DMS153 (cell line): ENCODE measurements at regions not wholly inside any gene's neighbourhood (a gene's known extent, or its start where the extent isn't known, plus 50 kb on each side); places are given as distances from the start of the nearest gene placed in this dataset.

Source experiments
- DNase-seq: peaks from one replicate; lab custom pipeline; 2025; lab: John Stamatoyannopoulos, UW

DNA sequence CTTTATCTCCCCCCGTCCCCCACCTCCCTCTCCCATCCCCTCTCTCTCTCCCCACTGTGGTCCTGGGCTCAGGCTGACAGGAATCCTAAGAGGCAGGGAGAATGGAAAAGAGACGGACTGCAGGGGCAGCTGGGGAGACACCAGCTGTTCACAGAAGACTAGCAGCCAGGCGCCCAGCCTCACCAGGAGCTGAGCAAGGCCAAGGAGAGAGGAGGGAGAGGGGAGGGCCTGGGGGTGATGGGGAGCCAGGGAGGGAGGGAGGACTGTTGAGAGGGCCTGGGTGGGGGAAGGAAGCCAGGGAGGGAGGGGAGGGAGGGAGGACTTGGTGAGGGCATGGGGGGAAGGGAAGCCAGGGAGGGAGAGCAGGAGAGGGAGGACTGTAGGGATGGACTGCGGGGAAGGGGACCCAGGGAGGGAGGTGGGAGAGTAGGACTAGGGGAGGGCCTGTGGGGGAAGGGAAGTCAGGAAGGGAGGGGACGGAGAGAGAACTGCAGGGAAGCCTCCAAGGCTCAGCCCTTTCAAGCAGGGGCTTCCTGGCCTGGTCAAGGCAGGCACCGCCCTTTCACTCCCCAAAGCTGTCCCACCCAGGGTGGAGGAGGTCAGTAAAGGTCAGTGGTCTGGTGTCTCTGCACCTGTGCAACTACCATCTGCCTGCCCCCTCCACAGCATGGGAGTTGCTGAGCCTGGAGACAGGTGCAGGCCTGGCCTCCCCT lies 517.7 kb upstream of the MYT1L start:
- peak; percentile 38 for DNase-seq

DNA sequence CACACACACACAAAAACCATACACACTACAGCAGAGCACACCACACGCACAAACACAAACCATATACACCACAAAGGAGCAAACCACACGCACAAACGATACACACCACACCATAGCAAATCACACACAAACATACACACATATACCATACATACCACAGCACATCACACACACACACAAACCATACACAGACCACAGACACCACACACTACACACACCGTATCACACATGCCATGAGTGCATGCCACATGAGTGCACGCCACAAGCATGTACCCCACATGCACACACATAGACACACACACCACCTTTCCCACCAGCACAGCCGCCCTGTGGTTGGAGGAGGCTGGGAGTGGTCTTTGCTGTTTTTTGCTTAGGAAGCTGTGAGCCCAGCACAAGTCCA lies 517.1 kb upstream of the MYT1L start:
- DNase-seq, result no peak

DNA sequence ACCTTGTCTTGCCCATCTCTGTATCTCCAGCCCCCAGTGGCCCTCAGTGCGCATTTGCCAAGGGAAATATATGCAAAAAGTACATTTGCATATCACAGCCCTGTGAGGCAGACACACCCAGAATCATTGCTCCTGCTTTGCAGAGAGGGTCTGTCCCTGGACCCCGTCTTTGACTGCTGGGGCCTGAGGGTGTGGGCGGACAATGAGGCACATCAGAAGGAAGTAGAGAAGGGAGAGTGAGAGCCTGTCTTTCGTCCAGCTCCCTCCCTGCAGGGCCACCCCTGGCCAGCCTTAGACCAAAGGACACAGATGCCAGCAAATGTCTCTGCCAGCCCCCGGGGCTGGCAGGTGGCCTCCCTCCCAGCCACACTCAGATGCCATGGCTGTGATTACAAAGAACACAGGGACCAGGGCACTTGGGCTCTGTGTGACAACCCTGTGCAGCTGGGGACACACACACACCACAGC lies 516.2 kb upstream of the MYT1L start:
- DNase-seq, result no peak

DNA sequence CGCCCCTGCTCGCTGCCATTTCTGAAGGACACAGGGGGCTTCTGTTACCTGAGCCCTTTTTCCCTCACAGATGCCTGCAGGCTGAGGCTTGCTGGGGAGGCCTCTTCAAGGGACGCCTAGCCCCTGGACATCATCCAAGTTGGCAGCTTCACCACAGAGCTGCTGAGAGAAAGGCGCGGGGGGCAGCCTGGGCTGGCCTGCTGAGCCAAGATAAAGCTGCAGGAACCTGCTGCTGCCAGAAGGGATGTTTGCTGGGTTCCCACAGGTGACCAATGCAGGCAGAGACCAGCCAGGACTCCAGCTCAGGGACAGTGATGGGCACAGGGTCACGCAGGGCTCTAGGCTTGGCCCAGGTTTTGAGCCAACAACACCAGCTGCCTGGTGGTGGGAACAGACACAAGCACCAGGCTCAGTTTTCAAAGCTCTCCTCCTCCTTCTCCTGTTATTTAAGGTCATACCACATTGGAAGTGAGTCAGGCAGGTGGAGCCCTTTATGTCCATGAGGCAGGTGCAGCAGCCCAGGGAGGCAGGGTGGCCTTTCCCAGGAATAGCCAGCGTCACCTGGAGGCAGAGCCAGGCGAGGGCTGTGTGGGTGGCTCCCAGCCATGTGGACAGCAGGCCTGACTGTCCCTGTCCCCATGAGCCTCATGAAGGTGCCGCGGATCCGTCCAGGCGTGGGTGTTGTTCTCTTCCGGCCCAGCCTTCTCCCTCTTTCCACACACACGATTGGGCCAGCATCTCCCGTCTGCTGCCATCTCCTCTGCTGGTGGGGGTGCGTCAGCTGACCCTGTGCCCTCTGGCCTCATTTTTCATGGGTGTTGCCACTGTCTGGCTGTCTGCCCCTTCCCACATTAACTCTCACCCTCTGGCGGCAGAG lies 515.5 kb upstream of the MYT1L start:
- DNase-seq, result peak; percentile 95

DNA sequence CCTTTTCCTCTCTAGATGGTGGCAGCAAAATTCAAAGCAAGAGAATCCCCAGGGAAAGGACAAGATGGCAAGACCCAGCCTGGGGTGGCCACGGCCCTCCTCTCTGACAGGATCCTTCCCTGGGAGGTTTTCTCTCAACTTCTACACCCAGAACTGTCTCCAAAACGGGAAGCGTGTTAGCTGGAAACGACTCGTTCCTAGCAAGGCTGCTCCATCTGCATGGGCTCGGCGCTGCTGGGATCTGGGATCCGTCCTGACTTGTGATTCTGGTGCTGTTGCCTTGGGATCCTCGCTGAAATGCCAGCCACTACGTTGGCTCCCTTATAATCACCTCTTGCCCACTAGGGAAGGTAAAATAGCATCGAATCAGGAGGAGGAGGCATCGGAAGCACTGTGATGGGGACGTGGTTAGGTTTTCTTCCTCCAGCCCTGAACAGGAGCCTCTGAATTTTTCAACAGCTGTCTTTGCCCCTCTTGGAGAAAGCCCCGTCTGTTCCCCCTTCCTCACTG lies 514.8 kb upstream of the MYT1L start:
- no peak for DNase-seq

DNA sequence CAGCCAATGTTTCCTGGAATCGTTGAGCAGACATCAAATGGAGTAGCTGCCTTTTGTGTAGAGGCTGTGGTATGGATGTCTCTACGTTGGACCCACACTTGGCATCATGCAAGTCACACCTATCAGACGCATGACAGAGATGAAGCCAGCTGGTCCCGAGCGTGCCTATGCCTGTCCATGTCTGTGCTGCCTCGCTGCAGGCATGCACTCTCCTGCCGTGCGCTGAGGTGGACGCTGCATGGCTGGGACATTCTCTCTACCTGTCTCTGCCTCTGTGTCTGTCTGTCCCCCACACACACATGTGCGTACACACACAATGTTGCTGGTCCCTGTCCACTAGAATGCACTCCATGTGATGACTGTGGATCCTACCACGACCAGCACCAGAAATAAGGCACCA lies 514.2 kb upstream of the MYT1L start:
- DNase-seq, result no peak

DNA sequence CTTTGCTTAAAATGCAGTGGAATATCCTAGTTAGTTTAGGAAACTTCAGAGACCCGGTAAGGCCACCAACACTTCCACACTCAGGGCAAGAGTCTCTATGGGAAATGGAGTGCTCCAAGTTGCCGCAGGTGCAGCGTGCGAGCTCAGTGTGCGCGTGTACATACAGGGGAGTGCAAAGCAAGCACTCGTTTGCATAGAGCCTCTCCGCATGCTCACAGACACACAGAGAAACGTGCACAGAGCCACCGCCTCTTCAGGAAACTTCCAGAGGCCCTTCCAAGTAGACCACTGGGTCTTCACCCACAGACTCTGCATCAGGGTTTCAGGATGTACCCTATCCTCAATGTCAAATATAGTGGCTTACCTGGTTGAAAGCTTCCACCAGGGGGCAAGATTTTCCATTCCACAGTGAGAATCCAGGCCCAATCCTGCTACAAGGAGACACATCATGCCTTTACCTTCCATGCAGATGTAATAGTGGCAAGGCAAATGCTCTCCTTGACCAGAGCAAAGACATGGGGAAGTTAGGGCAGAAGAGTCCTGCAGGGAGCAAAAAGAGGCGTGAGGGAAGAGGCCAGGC lies 513.0 kb upstream of the MYT1L start:
- DNase-seq, result no peak

DNA sequence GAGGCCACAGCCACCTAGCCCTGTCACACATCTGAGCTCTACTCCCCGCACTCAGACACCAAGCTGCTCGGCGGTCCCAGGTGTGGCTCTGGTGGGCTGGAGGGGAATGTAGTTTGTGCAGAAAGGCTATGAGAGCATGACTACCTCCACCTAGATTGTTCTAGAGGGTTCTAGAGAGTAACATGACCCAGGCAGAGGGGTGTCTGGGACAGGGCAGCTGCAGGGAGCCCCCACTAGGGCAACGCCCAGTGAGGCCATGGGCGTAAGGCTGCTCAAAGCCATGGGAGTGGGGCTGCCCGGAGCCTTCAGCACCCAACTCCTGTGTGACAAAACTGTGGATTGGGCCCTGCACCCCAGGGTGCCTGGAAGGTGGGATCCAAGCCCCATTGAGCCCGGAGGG lies 511.4 kb upstream of the MYT1L start:
- no peak for DNase-seq

DNA sequence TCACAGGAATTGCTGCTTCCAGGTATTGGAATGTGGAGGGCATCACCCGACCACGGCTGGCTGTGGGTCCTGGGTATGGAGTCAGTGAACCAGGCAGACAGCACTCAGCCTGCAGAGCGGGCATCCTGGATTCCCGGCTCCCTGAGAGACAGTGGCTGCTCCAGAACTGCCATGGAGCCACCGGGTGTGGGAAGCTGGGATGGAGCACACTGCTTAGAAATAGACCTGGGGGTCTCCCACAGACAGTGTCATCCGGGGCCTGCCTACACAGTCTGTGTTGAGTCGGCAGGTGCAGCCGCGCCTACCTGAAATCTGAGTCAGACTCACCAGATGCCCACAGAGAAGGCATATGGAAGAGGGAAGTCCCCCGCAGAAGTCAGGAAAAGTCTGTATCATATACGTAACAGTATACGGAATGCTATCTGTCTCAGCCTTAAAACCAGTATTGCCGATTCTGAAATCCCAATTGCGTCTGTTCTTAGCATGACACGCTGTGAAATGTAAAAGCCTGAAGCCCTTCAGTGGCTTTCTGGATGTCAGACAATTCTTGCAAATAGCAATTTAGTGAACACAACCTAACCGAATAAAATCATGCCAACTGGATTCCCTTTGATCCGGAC lies 509.7 kb upstream of the MYT1L start:
- no peak for DNase-seq

DNA sequence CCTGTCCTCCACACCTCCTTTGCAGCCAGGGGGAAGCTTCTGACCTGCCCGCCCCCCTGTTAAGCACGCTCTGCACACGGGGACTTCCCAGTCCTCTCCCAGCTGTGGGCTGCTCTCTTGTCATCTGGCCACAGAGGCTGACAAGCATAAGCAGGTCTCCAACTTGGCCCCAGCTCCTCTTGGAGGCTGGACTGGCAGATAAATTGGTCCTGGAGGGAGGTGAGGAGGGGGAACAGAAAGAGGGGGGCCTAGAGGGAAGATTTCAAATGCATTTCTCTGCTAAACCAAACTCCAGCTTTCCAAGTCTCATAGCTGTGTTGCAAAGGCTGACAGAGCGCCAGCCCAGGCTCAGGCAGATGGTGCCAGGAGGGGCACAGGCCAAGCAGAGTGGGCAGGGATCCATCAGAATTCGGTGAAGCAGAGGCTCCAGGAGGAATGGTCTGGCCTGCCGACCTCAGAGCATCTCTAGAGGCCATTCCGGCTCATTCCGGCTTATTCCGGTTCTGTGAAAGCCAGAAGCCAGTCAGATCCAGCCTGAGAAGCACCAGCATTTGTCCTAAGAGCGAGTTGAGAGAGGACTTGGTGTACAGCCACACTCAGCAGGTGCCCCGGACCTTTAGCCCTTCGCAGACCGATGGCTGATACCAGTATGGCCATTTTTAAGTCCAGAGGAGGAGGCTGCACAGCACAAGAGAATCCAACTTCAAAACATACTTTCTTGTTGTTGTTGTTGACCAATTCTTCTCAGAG lies 508.9 kb upstream of the MYT1L start:
- no peak for DNase-seq

DNA sequence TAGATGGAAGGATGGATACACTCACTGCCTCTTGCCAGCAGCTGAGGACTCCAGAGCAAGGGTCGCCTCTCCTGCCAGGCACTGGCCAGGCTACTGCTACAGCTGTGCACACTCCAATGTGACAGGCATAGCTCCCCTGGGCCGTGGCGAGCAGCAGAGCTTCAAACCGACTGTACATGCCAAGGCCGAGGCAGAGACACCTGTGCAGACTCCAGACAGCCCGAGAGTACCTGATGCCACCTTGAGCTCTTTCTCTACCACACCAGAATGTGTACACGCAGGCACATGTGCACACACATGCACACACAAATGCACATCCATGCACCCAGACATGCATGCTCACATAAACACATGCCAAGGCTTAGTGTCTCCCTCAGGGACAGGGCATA lies 508.3 kb upstream of the MYT1L start:
- no peak for DNase-seq

DNA sequence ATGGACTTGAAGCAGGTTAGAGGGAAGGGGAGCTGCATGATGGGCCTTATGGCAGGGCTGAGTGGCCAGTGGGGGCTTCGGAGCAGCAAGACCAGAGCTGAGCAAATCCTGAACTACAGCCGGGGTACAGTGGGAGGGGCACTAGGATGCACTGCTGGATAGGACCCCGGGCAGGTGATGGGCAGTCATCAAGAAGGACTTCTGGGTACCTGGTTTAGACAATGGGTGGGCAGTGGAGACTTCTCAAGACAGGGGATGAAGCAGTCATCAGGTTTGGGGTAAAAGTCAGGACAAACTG lies 507.4 kb upstream of the MYT1L start:
- DNase-seq, result no peak

DNA sequence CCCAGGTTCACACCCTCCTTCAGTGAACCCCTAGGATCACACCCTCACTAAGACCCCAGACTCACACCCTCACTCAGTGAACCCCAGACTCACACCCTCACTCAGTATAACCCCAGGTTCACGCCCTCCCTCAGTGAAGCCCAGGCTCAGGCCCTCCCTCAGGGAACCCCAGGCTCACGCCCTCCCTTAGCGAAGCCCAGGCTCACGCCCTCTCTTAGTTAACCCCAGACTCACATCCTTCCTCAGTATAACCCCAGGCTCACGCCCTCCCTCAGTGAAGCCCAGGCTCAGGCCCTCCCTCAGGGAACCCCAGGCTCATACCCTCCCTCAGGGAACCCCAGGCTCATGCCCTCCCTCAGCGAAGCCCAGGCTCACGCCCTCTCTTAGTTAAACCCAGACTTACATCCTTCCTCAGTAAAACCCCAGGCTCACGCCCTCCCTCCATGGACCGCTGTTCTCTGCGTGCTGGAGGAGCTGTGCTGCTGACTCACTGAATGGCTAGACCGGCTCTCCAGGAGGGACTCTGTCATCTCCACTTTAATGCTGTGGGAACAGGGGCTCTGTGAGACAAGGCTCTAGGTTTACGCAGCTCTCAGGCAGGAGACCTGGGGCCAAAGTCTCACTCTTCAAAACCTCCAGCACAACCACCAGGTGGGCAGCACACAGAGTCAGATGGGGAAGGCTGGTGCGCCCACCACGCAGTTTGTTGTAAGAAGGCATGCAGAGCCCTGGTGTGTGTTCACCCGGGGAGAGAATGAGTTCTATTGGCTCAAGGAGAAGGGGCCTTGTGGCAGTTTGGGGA lies 506.9 kb upstream of the MYT1L start:
- no peak for DNase-seq

DNA sequence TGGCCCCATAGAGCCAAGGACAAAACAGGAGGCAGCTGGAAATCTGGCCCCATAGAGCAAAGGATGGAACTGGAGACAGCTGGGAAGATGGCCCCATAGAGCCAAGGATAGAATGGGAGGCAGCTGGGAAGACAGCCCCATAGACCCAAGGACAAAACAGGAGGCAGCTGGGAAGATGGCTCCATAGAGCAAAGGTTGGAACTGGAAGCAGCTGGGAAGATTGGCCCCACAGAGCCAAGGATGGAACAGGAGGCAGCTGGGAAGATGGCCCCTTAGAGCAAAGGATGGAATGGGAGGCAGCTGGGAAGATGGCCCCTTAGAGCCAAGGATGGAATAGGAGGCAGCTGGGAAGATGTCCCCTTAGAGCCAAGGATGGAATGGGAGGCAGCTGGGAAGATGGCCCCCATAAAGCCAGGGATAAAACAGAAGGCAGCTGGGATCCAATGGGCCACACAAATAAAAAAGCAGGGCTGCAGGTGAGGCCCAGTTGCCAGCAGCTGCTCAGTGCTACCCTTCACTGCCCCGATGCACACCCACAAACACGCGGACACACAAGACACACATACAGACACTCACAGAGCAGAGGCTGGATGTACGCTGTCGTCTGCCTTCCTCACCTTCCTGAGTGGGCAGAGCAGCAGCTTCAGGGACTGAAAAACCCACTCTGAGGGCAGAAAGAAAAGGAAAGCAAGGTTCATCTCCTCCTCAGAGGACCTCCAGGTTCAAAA lies 505.4 kb upstream of the MYT1L start:
- DNase-seq, result no peak

DNA sequence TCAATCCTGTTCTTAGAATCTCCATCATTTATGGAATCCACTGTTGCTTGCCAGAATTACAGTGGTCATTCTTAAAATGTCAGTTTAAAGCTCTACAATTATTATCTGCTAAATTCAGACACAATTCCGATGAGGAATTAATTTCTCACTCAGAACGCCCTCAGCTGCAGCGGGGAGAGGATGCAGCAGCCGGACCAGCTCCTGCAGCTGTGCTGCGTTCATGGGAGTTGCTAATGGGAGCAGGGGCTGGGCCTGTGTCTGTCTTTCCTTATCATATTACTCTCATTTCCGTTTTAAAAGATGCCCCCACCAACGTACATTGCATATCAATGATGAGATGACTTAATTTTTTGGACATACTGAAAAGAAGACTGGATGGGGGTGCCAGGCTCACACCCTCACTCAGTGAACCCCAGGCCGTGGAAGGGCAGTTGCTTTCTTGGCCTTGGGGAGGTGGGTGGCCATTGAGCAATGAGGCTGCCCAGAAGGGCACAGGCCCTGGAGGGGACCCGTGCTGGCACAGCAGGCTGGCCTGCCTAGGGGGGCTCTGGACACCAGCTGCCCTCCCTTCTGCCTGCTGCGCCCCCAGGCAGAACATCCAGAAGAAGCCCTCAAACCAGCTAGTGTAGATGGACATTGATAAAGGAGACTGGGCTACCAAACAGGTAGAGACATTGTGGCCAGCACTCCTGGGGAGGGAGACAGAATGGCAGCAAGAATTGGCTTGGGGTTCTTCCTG lies 503.6 kb upstream of the MYT1L start:
- no peak for DNase-seq

DNA sequence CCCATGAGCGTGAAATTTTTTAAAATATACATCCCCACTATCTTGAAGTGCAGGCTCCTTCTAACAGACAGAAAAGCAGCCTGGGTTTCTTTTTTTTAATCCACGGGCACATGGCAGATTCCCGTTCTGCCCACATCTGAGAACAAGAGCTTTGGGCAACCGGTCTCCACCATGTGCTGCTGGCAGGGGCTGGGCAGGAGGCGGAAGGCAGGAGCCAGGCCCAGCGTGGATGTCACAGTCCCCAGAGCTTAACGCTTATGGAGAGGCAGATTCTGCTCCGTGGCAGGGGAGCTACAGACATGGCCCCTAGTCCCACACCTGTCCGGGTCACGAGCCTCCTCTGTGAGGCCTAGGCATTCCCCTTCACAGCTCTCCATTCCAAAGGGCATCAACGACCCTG lies 503.0 kb upstream of the MYT1L start:
- DNase-seq, result no peak

DNA sequence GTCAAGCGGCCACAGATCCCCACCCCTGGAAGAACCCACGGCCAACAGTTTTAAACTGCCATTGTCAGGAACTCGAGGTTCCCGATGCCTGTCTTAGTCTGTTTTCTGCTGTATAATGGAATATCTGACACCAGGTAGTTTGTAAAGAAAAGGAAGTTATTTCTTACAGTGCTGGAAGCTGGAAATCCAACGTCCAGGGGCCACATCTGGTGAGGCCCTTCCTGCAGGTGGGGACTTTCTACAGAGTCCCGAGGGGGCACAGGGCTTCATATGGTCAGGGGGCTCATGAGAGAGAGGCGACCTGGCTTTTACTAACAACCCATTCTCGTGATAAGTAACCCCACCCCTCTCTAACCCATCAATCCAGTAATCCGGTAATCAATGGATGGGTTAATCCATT lies 501.6 kb upstream of the MYT1L start:
- no peak for DNase-seq

DNA sequence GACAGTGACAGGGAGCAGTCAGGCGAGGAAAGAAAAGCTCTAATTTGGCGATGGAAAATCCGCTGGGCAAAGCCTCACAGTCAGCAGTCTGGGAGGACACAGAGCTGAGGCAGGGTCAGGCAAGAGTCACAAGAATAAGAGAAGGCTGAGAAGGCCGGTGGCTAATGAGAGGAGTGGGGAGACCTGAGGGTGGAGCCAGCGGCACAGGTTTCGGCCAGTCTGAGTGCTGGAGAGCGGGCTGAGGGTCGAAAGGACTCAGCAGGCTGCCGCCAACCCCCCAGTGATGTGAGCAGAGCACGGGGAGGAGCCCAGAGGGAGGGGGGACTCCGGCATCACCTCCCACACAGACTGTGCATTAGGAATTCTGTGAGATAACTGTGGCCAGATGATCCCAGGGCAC lies 500.6 kb upstream of the MYT1L start:
- DNase-seq, result no peak

DNA sequence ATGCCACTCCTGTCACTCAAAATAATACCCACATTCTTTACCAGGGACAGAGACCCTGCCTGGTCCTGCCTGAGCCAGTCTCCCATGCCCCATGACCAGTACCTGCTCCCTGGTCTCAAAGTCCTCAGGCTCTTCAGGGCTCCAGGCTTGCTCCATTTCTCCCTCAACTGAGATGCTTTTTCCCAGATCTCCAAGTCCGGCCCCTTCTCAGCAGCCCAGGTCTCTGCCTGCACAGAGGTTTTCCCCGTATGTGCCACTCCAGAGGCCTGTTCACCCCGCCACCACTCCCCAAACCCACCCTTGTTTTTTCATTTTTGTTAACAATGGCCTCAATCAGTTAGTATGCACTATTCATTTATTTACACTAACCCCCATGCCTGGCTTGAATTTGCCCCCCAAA lies 499.5 kb upstream of the MYT1L start:
- DNase-seq, result no peak
